MM.1S (cell line): ENCODE measurements at regions not wholly inside any gene's neighbourhood (a gene's known extent, or its start where the extent isn't known, plus 50 kb on each side); places are given as distances from the start of the nearest gene placed in this dataset.
A peak's percentile ranks its signal among the peaks of the same experiment; 100 is the strongest.
"Not testable (repeated sequence)": the region's sequence is repeated elsewhere in the genome, so short reads cannot be mapped to it uniquely, and the experiment has no call there.

Experiments used
- DNase-seq: peaks from one replicate; pipeline ENCODE4 v3.0.0-alpha.2; 2015
- H2AFZ ChIP-seq: fragments of 300-600 bp; sonication (generic); 2 replicates; pipeline ENCODE4 v1.6.0; 2016; ENCODE audit warnings: antibody characterized with exemption, low read length
- H3F3A ChIP-seq: fragments of 300-600 bp; sonication (generic); 2 replicates; pipeline ENCODE4 v1.6.1; 2016; ENCODE audit warnings: mild to moderate bottlenecking, antibody characterized with exemption, low read length, moderate library complexity, mixed read lengths; ENCODE audit not compliant: insufficient read depth
- H3K27ac ChIP-seq: fragments of 300-600 bp; sonication (generic); 2 replicates; pipeline ENCODE4 v1.5.1; 2016; ENCODE audit warnings: mild to moderate bottlenecking, low read length
- H3K27me3 ChIP-seq: fragments of 300-600 bp; sonication (generic); replicated peaks from 2 replicates; pipeline ENCODE4 v1.6.0; 2016; ENCODE audit warnings: low read length; ENCODE audit not compliant: insufficient read depth
- H3K36me3 ChIP-seq: fragments of 300-600 bp; sonication (generic); replicated peaks from 2 replicates; pipeline ENCODE4 v1.6.1; 2016; ENCODE audit warnings: mild to moderate bottlenecking, low read length, mixed read lengths; ENCODE audit not compliant: insufficient read depth
- H3K4me1 ChIP-seq: fragments of 300-600 bp; sonication (generic); 2 replicates; pipeline ENCODE4 v1.6.1; 2016; ENCODE audit warnings: low read length, mixed read lengths
- H3K4me2 ChIP-seq: fragments of 300-600 bp; sonication (generic); 2 replicates; pipeline ENCODE4 v1.6.0; 2016; ENCODE audit warnings: low read depth, low read length
- H3K4me3 ChIP-seq: fragments of 300-600 bp; sonication (generic); 2 replicates; pipeline ENCODE4 v1.5.1; 2016; ENCODE audit warnings: low read length, mixed read lengths
- H3K79me2 ChIP-seq: fragments of 300-600 bp; sonication (generic); 2 replicates; pipeline ENCODE4 v1.6.1; 2016; ENCODE audit warnings: mixed run types, low read length, mixed read lengths
- H3K9ac ChIP-seq: fragments of 300-600 bp; sonication (generic); 2 replicates; pipeline ENCODE4 v1.6.1; 2016; ENCODE audit warnings: low read length, mixed read lengths
- H3K9me2 ChIP-seq: fragments of 300-600 bp; sonication (generic); replicated peaks from 2 replicates; pipeline ENCODE4 v1.6.1; 2016; ENCODE audit warnings: mild to moderate bottlenecking, low read length, mixed read lengths; ENCODE audit not compliant: insufficient read depth
- H3K9me3 ChIP-seq: fragments of 300-600 bp; sonication (generic); replicated peaks from 2 replicates; pipeline ENCODE4 v1.6.1; 2016; ENCODE audit warnings: mild to moderate bottlenecking, low read length, mixed read lengths; ENCODE audit not compliant: insufficient read depth
- H4K20me1 ChIP-seq: fragments of 300-600 bp; sonication (generic); 2 replicates; pipeline ENCODE4 v1.6.1; 2016; ENCODE audit warnings: mild to moderate bottlenecking, low read length, moderate library complexity, mixed read lengths; ENCODE audit not compliant: insufficient read depth
- CTCF ChIP-seq: fragments of 300-600 bp; sonication (generic); IDR thresholded peaks from 2 replicates; pipeline ENCODE4 v1.5.1; 2016; ENCODE audit warnings: antibody characterized with exemption, low read length, mixed read lengths
- EZH2 ChIP-seq: fragments of 300-600 bp; sonication (generic); optimal IDR thresholded peaks from 2 replicates; pipeline ENCODE3; 2017; ENCODE audit warnings: low read depth, mild to moderate bottlenecking, antibody characterized with exemption, low read length, mixed read lengths
- EZH2phosphoT487 ChIP-seq: fragments of 300-600 bp; sonication (generic); IDR thresholded peaks from 2 replicates; pipeline ENCODE4 v1.6.1; 2018; ENCODE audit warnings: antibody characterized with exemption, low read length

GRCh38 chr2:163086940-163087339 is 248.4 kb upstream of the KCNH7 start:
- Histone ChIP-seq H3K27me3 (no peaks in the 10 kb centered on the region), H3K4me2 (no peak overlapping the region), H3K9me3 (no peaks in the 10 kb centered on the region), H4K20me1 (no peaks in the 10 kb centered on the region), H3K9ac (no peak overlapping the region), H3K36me3 (no peaks in the 10 kb centered on the region), H3F3A (no peaks in the 10 kb centered on the region), H2AFZ (no peak overlapping the region), H3K9me2 (no peaks in the 10 kb centered on the region), H3K27ac (no peak overlapping the region), H3K79me2 (no peaks in the 10 kb centered on the region), H3K4me3 (no peak overlapping the region), H3K4me1 (no peaks in the 10 kb centered on the region)
- TF ChIP-seq CTCF (no peak), EZH2phosphoT487 (no peak), EZH2 (no peak)
- no peak for DNase-seq

GRCh38 chr2:163085366-163086024 is 246.9 kb upstream of the KCNH7 start:
- H3K4me2 ChIP-seq, H3K4me3 ChIP-seq, H3F3A ChIP-seq, H3K79me2 ChIP-seq, H3K27me3 ChIP-seq, H3K27ac ChIP-seq, H3K9ac ChIP-seq, H2AFZ ChIP-seq, H3K4me1 ChIP-seq, H3K9me3 ChIP-seq, H4K20me1 ChIP-seq, H3K36me3 ChIP-seq, H3K9me2 ChIP-seq: not testable (repeated sequence)
- peak; percentile 27 for DNase-seq

GRCh38 chr2:163081754-163082153 is 243.2 kb upstream of the KCNH7 start:
- H3K9me3 ChIP-seq: no peaks in the 10 kb centered on the region
- no peaks in the 10 kb centered on the region for H3K36me3 ChIP-seq
- no peaks in the 10 kb centered on the region for H3K79me2 ChIP-seq
- H4K20me1 ChIP-seq: no peaks in the 10 kb centered on the region
- TF ChIP-seq CTCF (no peak), EZH2 (no peak), EZH2phosphoT487 (no peak)
- H3K4me3 ChIP-seq: no peak overlapping the region
- no peak overlapping the region for H2AFZ ChIP-seq
- H3K27me3 ChIP-seq: no peaks in the 10 kb centered on the region
- no peaks in the 10 kb centered on the region for H3K9me2 ChIP-seq
- DNase-seq: peak; percentile 17
- no peak overlapping the region for H3K4me2 ChIP-seq
- no peak overlapping the region for H3K27ac ChIP-seq
- no peak overlapping the region for H3K9ac ChIP-seq
- no peaks in the 10 kb centered on the region for H3K4me1 ChIP-seq
- H3F3A ChIP-seq: no peaks in the 10 kb centered on the region

- Histone ChIP-seq H3K9me3 (no peaks in the 10 kb centered on the region), H3K27me3 (no peaks in the 10 kb centered on the region), H3K4me3 (no peak overlapping the region), H3K9ac (no peak overlapping the region), H4K20me1 (no peaks in the 10 kb centered on the region), H3K4me2 (no peak overlapping the region), H3K9me2 (no peaks in the 10 kb centered on the region), H3K36me3 (no peaks in the 10 kb centered on the region), H3F3A (no peaks in the 10 kb centered on the region), H3K27ac (no peak overlapping the region), H2AFZ (no peak overlapping the region), H3K79me2 (no peaks in the 10 kb centered on the region), H3K4me1 (no peaks in the 10 kb centered on the region)
- TF ChIP-seq EZH2phosphoT487 (no peak), CTCF (no peak), EZH2 (no peak)
- no peak for DNase-seq
Observed at GRCh38 chr2:163077241-163077640, 238.7 kb upstream of the KCNH7 start.
